Loucy (cell line): ENCODE measurements at regions not wholly inside any gene's neighbourhood (a gene's known extent, or its start where the extent isn't known, plus 50 kb on each side); places are given as distances from the start of the nearest gene placed in this dataset.
A peak's percentile ranks its signal among the peaks of the same experiment; 100 is the strongest.

ENCODE experiments used
- H2AFZ ChIP-seq: fragments of 200-600 bp; sonication (generic); 2 replicates; pipeline ENCODE4 v1.6.0; 2016; ENCODE audit warnings: antibody characterized with exemption, mild to moderate bottlenecking, low read length, moderate library complexity
- H3F3A ChIP-seq: fragments of 200-600 bp; 2 replicates; pipeline ENCODE4 v1.6.0; 2016; ENCODE audit warnings: antibody characterized with exemption, low read depth, mild to moderate bottlenecking
- H3K27me3 ChIP-seq: fragments of 200-600 bp; sonication (generic); 2 replicates; pipeline ENCODE4 v1.6.1; 2014; ENCODE audit warnings: low read length, mild to moderate bottlenecking; ENCODE audit not compliant: insufficient read depth, poor library complexity, severe bottlenecking
- H3K36me3 ChIP-seq: fragments of 200-600 bp; sonication (generic); 2 replicates; pipeline ENCODE4 v1.6.1; 2016; ENCODE audit warnings: low read length; ENCODE audit not compliant: insufficient read depth
- H3K4me1 ChIP-seq: fragments of 200-600 bp; sonication (generic); 2 replicates; pipeline ENCODE4 v1.5.1; 2014; ENCODE audit warnings: low read length, mild to moderate bottlenecking; ENCODE audit not compliant: insufficient read depth, poor library complexity, severe bottlenecking
- H3K4me2 ChIP-seq: fragments of 200-600 bp; sonication (generic); 2 replicates; pipeline ENCODE4 v1.6.0; 2014; ENCODE audit warnings: antibody characterized with exemption, low read length, low read depth, mild to moderate bottlenecking; ENCODE audit not compliant: poor library complexity, severe bottlenecking
- H3K4me3 ChIP-seq: fragments of 200-600 bp; sonication (generic); 2 replicates; pipeline ENCODE4 v1.5.1; 2014; ENCODE audit warnings: low read length, mild to moderate bottlenecking, mixed read lengths; ENCODE audit not compliant: poor library complexity, severe bottlenecking
- H3K79me2 ChIP-seq: fragments of 200-600 bp; sonication (generic); 2 replicates; pipeline ENCODE4 v1.6.1; 2014; ENCODE audit warnings: low read length; ENCODE audit not compliant: insufficient read depth
- H3K9ac ChIP-seq: fragments of 200-600 bp; sonication (generic); 2 replicates; pipeline ENCODE4 v1.6.0; 2014; ENCODE audit warnings: mild to moderate bottlenecking, low read depth, low read length, moderate library complexity; ENCODE audit not compliant: poor library complexity, severe bottlenecking
- H3K9me2 ChIP-seq: fragments of 200-600 bp; sonication (generic); replicated peaks from 2 replicates; pipeline ENCODE4 v1.6.1; 2016; ENCODE audit warnings: low read depth, low read length, mixed read lengths
- H3K9me3 ChIP-seq: fragments of 200-600 bp; sonication (generic); 2 replicates; pipeline ENCODE4 v1.6.1; 2014; ENCODE audit warnings: mild to moderate bottlenecking, antibody characterized with exemption, low read length, low read depth; ENCODE audit not compliant: insufficient read depth
- H4K20me1 ChIP-seq: fragments of 200-600 bp; sonication (generic); 2 replicates; pipeline ENCODE4 v1.6.0; 2014; ENCODE audit warnings: antibody characterized with exemption, low read length, mild to moderate bottlenecking; ENCODE audit not compliant: insufficient read depth, poor library complexity, severe bottlenecking
- CTCF ChIP-seq: fragments of 200-600 bp; sonication (generic); conservative IDR thresholded peaks from 2 replicates; pipeline ENCODE4 v1.5.1; 2014; ENCODE audit warnings: mild to moderate bottlenecking, antibody characterized with exemption, low read length
- EZH2phosphoT487 ChIP-seq: fragments of 200-600 bp; IDR thresholded peaks from 2 replicates; pipeline ENCODE4 v1.6.1; 2018; ENCODE audit warnings: antibody characterized with exemption, mild to moderate bottlenecking, moderate library complexity, borderline replicate concordance

GRCh38 chr1:39090757-39091380 is 64.7 kb downstream of the NDUFS5 start:
- no peaks in the 10 kb centered on the region for H3F3A ChIP-seq
- H3K79me2 ChIP-seq = no peaks in the 10 kb centered on the region
- H3K4me2 ChIP-seq = no peak overlapping the region
- H3K27me3 ChIP-seq = no peaks in the 10 kb centered on the region
- no peak overlapping the region for H3K9ac ChIP-seq
- H3K4me1 ChIP-seq = peaks cover 18% of the 10 kb centered on the region
- no peaks in the 10 kb centered on the region for H3K9me3 ChIP-seq
- H3K4me3 ChIP-seq = no peak overlapping the region
- H4K20me1 ChIP-seq = no peaks in the 10 kb centered on the region
- no peak overlapping the region for H2AFZ ChIP-seq
- TF ChIP-seq EZH2phosphoT487 = no peak
- no peak for TF ChIP-seq CTCF
- H3K9me2 ChIP-seq = no peaks in the 10 kb centered on the region
- no peaks in the 10 kb centered on the region for H3K36me3 ChIP-seq

DNA sequence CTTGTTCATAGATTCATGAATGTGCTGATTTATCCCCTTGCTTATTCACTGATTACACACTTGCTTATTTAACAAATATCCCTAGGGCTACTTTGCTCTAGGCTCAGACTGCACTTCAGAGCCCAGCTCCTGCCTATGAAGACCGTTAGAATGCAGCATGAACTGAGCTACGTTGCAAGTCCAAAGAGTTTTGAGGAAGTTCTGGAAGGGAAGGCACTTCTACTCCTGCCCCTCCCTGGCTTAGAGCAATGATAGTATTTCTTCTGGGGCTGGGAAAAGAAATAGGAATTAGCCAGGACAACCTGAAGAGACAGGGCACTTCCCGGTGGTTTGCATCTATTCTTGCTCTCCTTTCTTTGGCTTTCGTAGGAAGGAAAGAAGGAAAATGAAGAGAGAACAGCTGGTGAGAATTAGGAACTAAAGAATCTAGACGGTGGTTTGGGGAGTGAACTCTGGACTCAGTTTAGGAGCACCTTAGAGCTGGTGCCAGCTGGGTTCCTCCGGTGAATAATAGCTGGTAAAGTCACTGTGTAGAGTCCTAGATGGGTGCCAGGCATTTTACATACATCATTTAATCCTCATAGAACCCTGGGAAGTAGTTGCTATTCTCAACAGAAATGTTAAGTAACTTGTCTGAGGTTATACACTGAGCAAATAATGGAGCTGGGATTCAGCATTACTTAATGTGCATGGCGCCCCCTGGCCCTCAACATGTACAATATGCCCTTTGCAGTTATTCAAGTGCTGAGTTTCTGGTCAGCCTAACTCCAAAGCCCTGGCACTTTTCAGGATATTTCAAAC is 65.9 kb downstream of the NDUFS5 start:
- Histone ChIP-seq H3K4me2 (no peak overlapping the region), H3K9me2 (no peaks in the 10 kb centered on the region), H3K4me1 (peaks cover 6% of the 10 kb centered on the region), H3K79me2 (no peaks in the 10 kb centered on the region), H4K20me1 (no peaks in the 10 kb centered on the region), H3K27me3 (no peaks in the 10 kb centered on the region), H2AFZ (peak overlapping the region; percentile 3; the same call in 1 of the 2 replicates), H3K9ac (no peak overlapping the region), H3K9me3 (no peaks in the 10 kb centered on the region), H3K36me3 (no peaks in the 10 kb centered on the region), H3F3A (no peaks in the 10 kb centered on the region), H3K4me3 (no peak overlapping the region)
- no peak for TF ChIP-seq EZH2phosphoT487
- peak; percentile 92 for TF ChIP-seq CTCF

DNA sequence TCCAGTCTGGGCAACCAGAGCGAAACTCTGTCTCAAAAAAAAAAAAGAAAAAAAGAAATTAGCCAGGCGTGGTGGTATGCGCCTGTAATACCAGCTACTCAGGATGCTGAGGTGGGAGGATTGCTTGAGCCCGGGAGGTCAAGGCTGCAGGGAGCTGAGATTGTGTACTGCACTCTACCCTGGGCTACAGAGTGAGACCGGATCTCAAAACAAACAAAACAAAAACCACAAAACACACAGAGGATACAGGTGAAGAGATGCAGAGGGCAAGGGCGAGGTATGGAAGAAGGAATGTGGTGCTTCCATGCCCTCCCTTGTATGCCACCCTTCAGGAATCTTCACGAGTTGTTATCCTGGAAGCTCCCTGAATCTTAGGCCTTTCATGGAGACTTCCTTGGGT is 68.5 kb downstream of the NDUFS5 start:
- H3K79me2 ChIP-seq = no peaks in the 10 kb centered on the region
- no peaks in the 10 kb centered on the region for H4K20me1 ChIP-seq
- no peak overlapping the region for H2AFZ ChIP-seq
- H3K4me2 ChIP-seq = no peak overlapping the region
- TF ChIP-seq CTCF (no peak), EZH2phosphoT487 (no peak)
- no peaks in the 10 kb centered on the region for H3K9me2 ChIP-seq
- no peaks in the 10 kb centered on the region for H3F3A ChIP-seq
- H3K9ac ChIP-seq = no peak overlapping the region
- no peaks in the 10 kb centered on the region for H3K27me3 ChIP-seq
- H3K4me3 ChIP-seq = no peak overlapping the region
- H3K36me3 ChIP-seq = no peaks in the 10 kb centered on the region
- H3K9me3 ChIP-seq = no peaks in the 10 kb centered on the region
- no peaks in the 10 kb centered on the region for H3K4me1 ChIP-seq
